ENCODE measurements at regions not wholly inside any gene's neighbourhood (a gene's known extent, or its start where the extent isn't known, plus 50 kb on each side); places are given as distances from the start of the nearest gene placed in this dataset.

- no peak for DNase-seq
Observed at GRCh38 chr12:74915718-74916117, 293.9 kb downstream of the KCNC2 start.

GRCh38 chr12:74917743-74918142, 291.9 kb downstream of the KCNC2 start:
- no peak for DNase-seq

- DNase-seq: no peak
Observed at GRCh38 chr12:74918291-74918690, 291.3 kb downstream of the KCNC2 start.

GRCh38 chr12:74922117-74922516, 287.5 kb downstream of the KCNC2 start:
- DNase-seq: no peak

- no peak for DNase-seq
Observed at GRCh38 chr12:74922642-74923041, 287.0 kb downstream of the KCNC2 start.

- DNase-seq: no peak
Observed at GRCh38 chr12:74941670-74942069, 268.0 kb downstream of the KCNC2 start.

GRCh38 chr12:74945771-74946198, 263.9 kb downstream of the KCNC2 start:
- DNase-seq: no peak

GRCh38 chr12:74953697-74954096, 255.9 kb downstream of the KCNC2 start:
- no peak for DNase-seq

GRCh38 chr12:74957231-74957630, 252.4 kb downstream of the KCNC2 start:
- DNase-seq: no peak

- DNase-seq: no peak
Observed at GRCh38 chr12:74957634-74958033, 252.0 kb downstream of the KCNC2 start.

GRCh38 chr12:74959657-74960056, 250.0 kb downstream of the KCNC2 start:
- no peak for DNase-seq

- DNase-seq: no peak
Observed at GRCh38 chr12:74963304-74963703, 246.3 kb downstream of the KCNC2 start.

- no peak for DNase-seq
Observed at GRCh38 chr12:74963867-74964331, 245.7 kb downstream of the KCNC2 start.

- DNase-seq: no peak
Observed at GRCh38 chr12:74964390-74964789, 245.2 kb downstream of the KCNC2 start.

- no peak for DNase-seq
Observed at GRCh38 chr12:74971201-74971600, 238.4 kb downstream of the KCNC2 start.

GRCh38 chr12:74977832-74978481, 231.7 kb downstream of the KCNC2 start:
- DNase-seq: no peak

GRCh38 chr12:74980510-74980909, 229.1 kb downstream of the KCNC2 start:
- no peak for DNase-seq

- DNase-seq: no peak
Observed at GRCh38 chr12:74981541-74981940, 228.1 kb downstream of the KCNC2 start.

GRCh38 chr12:74983917-74984316, 225.7 kb downstream of the KCNC2 start:
- DNase-seq: no peak

- no peak for DNase-seq
Observed at GRCh38 chr12:74984631-74985030, 225.0 kb downstream of the KCNC2 start.

GRCh38 chr12:74985293-74985985, 224.2 kb downstream of the KCNC2 start:
- no peak for DNase-seq

GRCh38 chr12:74985986-74986319, 223.7 kb downstream of the KCNC2 start:
- DNase-seq: no peak

- no peak for DNase-seq
Observed at GRCh38 chr12:74988156-74988555, 221.5 kb downstream of the KCNC2 start.

Measured in activated CD4-positive, alpha-beta T cell treated with anti-CD3 and anti-CD28 coated beads, Interleukin-2, Interleukin-6, amounts not matched to agents 100 ng/mL and 50 ng/mL, durations not matched to agents 16 hours and 8 hours (primary cell).